Common myeloid progenitor, CD34-positive (primary cell): ENCODE measurements at regions not wholly inside any gene's neighbourhood (a gene's known extent, or its start where the extent isn't known, plus 50 kb on each side); places are given as distances from the start of the nearest gene placed in this dataset.

Source experiments
- CTCF ChIA-PET: fragments of 350-600 bp; sonication (Branson Sonifier 250); formaldehyde crosslinking; loops from one replicate; lab custom pipeline; 2021; ENCODE audit warnings: antibody characterized with exemption; lab: Charles Lee
- POLR2A ChIA-PET: fragments of 350-600 bp; sonication (Branson Sonifier 250); formaldehyde crosslinking; loops from one replicate; lab custom pipeline; 2021; ENCODE audit warnings: antibody characterized with exemption; lab: Charles Lee
- DNase-seq, 3 donors: peaks; one replicate each; pipeline versions ENCODE4 v3.0.0 to v3.0.0-alpha.2; 2013
- H3K27ac ChIP-seq, 2 experiments: 1 replicate in 1 of 2; 2 replicates in 1 of 2; pipeline ENCODE4 v1.7.0; 2013; ENCODE audit warnings: inconsistent platforms in 2 of 2, low read length in 2 of 2, mild to moderate bottlenecking in 2 of 2, low read depth in 1 of 2, moderate library complexity in 1 of 2; ENCODE audit not compliant: severe bottlenecking in 2 of 2, insufficient read depth in 1 of 2, poor library complexity in 1 of 2
- H3K27me3 ChIP-seq, 5 experiments: replicated peaks in 2 of 5; 1 replicate in 3 of 5; 2 replicates in 2 of 5; pipeline versions ENCODE4 v1.6.1 to v1.7.0; 2013; ENCODE audit warnings: low read length in 4 of 5, mild to moderate bottlenecking in 2 of 5, moderate library complexity in 2 of 5, inconsistent platforms in 1 of 5; ENCODE audit not compliant: insufficient read depth in 5 of 5, control insufficient read depth in 4 of 5
- H3K36me3 ChIP-seq, 4 experiments: 1 replicate in 2 of 4; 2 replicates in 2 of 4; pipeline versions ENCODE4 v1.6.1 to v1.7.0; 2013; ENCODE audit warnings: low read length in 3 of 4, control low read depth in 1 of 4, mild to moderate bottlenecking in 1 of 4; ENCODE audit not compliant: control insufficient read depth in 4 of 4, insufficient read depth in 4 of 4
- H3K4me1 ChIP-seq, 4 experiments: 1 replicate in 3 of 4; 2 replicates in 1 of 4; pipeline versions ENCODE4 v1.6.1 to v1.7.1; 2013; ENCODE audit warnings: low read length in 3 of 4, mild to moderate bottlenecking in 3 of 4, control low read depth in 1 of 4, inconsistent platforms in 1 of 4, moderate library complexity in 1 of 4; ENCODE audit not compliant: control insufficient read depth in 4 of 4, insufficient read depth in 4 of 4; ENCODE audit errors: control extremely low read depth in 1 of 4
- H3K4me3 ChIP-seq, 7 experiments: 1 replicate in 4 of 7; 2 replicates in 3 of 7; pipeline versions ENCODE4 v1.5.1 to v1.7.0; 2013; ENCODE audit warnings: mild to moderate bottlenecking in 7 of 7, low read length in 6 of 7, moderate library complexity in 6 of 7, inconsistent platforms in 2 of 7, low read depth in 2 of 7, control low read depth in 1 of 7; ENCODE audit not compliant: insufficient read depth in 4 of 7, control insufficient read depth in 1 of 7; ENCODE audit errors: extremely low read depth in 1 of 7
- H3K9me3 ChIP-seq, 5 experiments: 1 replicate in 4 of 5; 2 replicates in 1 of 5; pipeline versions ENCODE4 v1.6.1 to v1.7.1; 2013; ENCODE audit warnings: low read length in 4 of 5, mild to moderate bottlenecking in 2 of 5, inconsistent platforms in 1 of 5, low read depth in 1 of 5, moderate library complexity in 1 of 5; ENCODE audit not compliant: control insufficient read depth in 4 of 5, insufficient read depth in 2 of 5; ENCODE audit errors: control extremely low read depth in 1 of 5
- WGBS: methylation state at CpG from one replicate; pipeline ENCODE4 v1.1.5; 2013; ENCODE audit not compliant: insufficient coverage; 5-methylcytosine and 5-hydroxymethylcytosine counted together

- peak in 2 of 3 donors; percentile 20 to 54 for DNase-seq
- CTCF ChIA-PET = interaction anchor here (0.6 kb wide), 1 partner anchor 369 kb away, joined by 3 read pairs; no protein-coding TSS in a partner anchor
- 94% methylated on average over 4 of the region's 5 CpGs for WGBS
Observed at GRCh38 chr2:62568983-62569837, 63.2 kb upstream of the TMEM17 start.

GRCh38 chr2:62568074-62568473, 62.1 kb upstream of the TMEM17 start:
- H3K27ac ChIP-seq = no peak overlapping the region
- peaks cover 0 to 8% (median 6%) of the 10 kb centered on the region in 4 experiments for H3K4me1 ChIP-seq
- no peaks in the 10 kb centered on the region for H3K9me3 ChIP-seq
- ChIA-PET CTCF (no interaction called here), POLR2A (no interaction called here)
- H3K4me3 ChIP-seq = no peak overlapping the region
- no peaks in the 10 kb centered on the region for H3K36me3 ChIP-seq
- no CpG with 5 or more reads among the region's 1 CpG for WGBS
- peaks cover 5 to 25% (median 6%) of the 10 kb centered on the region in 5 experiments for H3K27me3 ChIP-seq
- DNase-seq = no peak

More at GRCh38 chr2:62568983-62569837, 63.2 kb upstream of the TMEM17 start:
- H3K36me3 ChIP-seq = no peaks in the 10 kb centered on the region
- H3K4me3 ChIP-seq = no peak overlapping the region
- H3K27me3 ChIP-seq = peaks cover 5 to 25% (median 6%) of the 10 kb centered on the region in 5 experiments
- POLR2A ChIA-PET = no interaction called here
- H3K9me3 ChIP-seq = no peaks in the 10 kb centered on the region
- peaks cover 0 to 8% (median 6%) of the 10 kb centered on the region in 4 experiments for H3K4me1 ChIP-seq
- no peak overlapping the region for H3K27ac ChIP-seq

GRCh38 chr2:62567669-62568068, 61.7 kb upstream of the TMEM17 start:
- no CpG with 5 or more reads among the region's 2 CpGs for WGBS
- peaks cover 0 to 8% (median 6%) of the 10 kb centered on the region in 4 experiments for H3K4me1 ChIP-seq
- no peaks in the 10 kb centered on the region for H3K9me3 ChIP-seq
- peaks cover 5 to 22% (median 6%) of the 10 kb centered on the region in 5 experiments for H3K27me3 ChIP-seq
- H3K27ac ChIP-seq = no peak overlapping the region
- H3K36me3 ChIP-seq = no peaks in the 10 kb centered on the region
- CTCF ChIA-PET = no interaction called here
- no peak overlapping the region for H3K4me3 ChIP-seq
- no peak for DNase-seq
- POLR2A ChIA-PET = no interaction called here

GRCh38 chr2:62566847-62567246, 60.9 kb upstream of the TMEM17 start:
- Histone ChIP-seq H3K27me3 (peaks cover under 1 to 19% (median 6%) of the 10 kb centered on the region in 5 experiments), H3K27ac (no peak overlapping the region), H3K4me3 (no peak overlapping the region), H3K9me3 (no peaks in the 10 kb centered on the region), H3K36me3 (no peaks in the 10 kb centered on the region), H3K4me1 (peaks cover 0 to 8% (median 6%) of the 10 kb centered on the region in 4 experiments)
- DNase-seq = no peak
- WGBS = no CpG with 5 or more reads among the region's 1 CpG
- ChIA-PET POLR2A (no interaction called here), CTCF (no interaction called here)

- CTCF ChIA-PET = no interaction called here
- POLR2A ChIA-PET = no interaction called here
- H3K4me3 ChIP-seq = no peak overlapping the region
- H3K36me3 ChIP-seq = no peaks in the 10 kb centered on the region
- H3K9me3 ChIP-seq = no peaks in the 10 kb centered on the region
- H3K4me1 ChIP-seq = no peaks in the 10 kb centered on the region
- DNase-seq = no peak
- WGBS = 97% methylated on average over 3 of the region's 3 CpGs
- H3K27me3 ChIP-seq = peaks cover 0 to 9% (median 0%) of the 10 kb centered on the region in 5 experiments
- no peak overlapping the region for H3K27ac ChIP-seq
Observed at GRCh38 chr2:62565309-62565908, 59.4 kb upstream of the TMEM17 start.

- no peaks in the 10 kb centered on the region for H3K4me1 ChIP-seq
- H3K27me3 ChIP-seq = peaks cover 0 to 3% (median 0%) of the 10 kb centered on the region in 5 experiments
- no peak overlapping the region for H3K4me3 ChIP-seq
- ChIA-PET CTCF (no interaction called here), POLR2A (no interaction called here)
- WGBS = 100% methylated on average over 2 of the region's 4 CpGs
- no peaks in the 10 kb centered on the region for H3K9me3 ChIP-seq
- no peaks in the 10 kb centered on the region for H3K36me3 ChIP-seq
- no peak for DNase-seq
- no peak overlapping the region for H3K27ac ChIP-seq
Observed at GRCh38 chr2:62564380-62565137, 58.6 kb upstream of the TMEM17 start.
